HFFc6 (cell line): ENCODE measurements at regions not wholly inside any gene's neighbourhood (a gene's known extent, or its start where the extent isn't known, plus 50 kb on each side); places are given as distances from the start of the nearest gene placed in this dataset.

ENCODE experiments used
- DNase-seq: peaks from one replicate; pipeline ENCODE4 v3.0.0-alpha.2; 2018
- H3K27ac Mint-ChIP-seq: 2 replicates; pipeline ENCODE4 v1.8.0; 2020; ENCODE audit warnings: mild to moderate bottlenecking, mixed read lengths
- H3K27me3 Mint-ChIP-seq: 2 replicates; pipeline ENCODE4 v1.8.0; 2021; ENCODE audit warnings: mild to moderate bottlenecking, moderate library complexity, mixed read lengths; ENCODE audit not compliant: insufficient read depth
- H3K36me3 Mint-ChIP-seq: 2 replicates; pipeline ENCODE4 v1.8.0; 2021; ENCODE audit warnings: low read depth, mixed read lengths
- H3K4me1 Mint-ChIP-seq: 2 replicates; pipeline ENCODE4 v1.8.0; 2020; ENCODE audit warnings: low read depth, mixed read lengths
- H3K4me3 Mint-ChIP-seq: 2 replicates; pipeline ENCODE4 v1.8.0; 2020; ENCODE audit warnings: mild to moderate bottlenecking, moderate library complexity, mixed read lengths
- H3K9me3 Mint-ChIP-seq: 2 replicates; pipeline ENCODE4 v1.8.0; 2020; ENCODE audit warnings: mild to moderate bottlenecking, mixed read lengths
- TF ChIP-seq, protein P1 (sequence below): fragments of 200-600 bp; sonication (generic); IDR thresholded peaks from 2 replicates; pipeline ENCODE4 v1.5.0; 2021; ENCODE audit warnings: antibody characterized with exemption, mild to moderate bottlenecking

- peaks cover 11% of the 10 kb centered on the region for H3K9me3 Mint-ChIP-seq
- no peak overlapping the region for H3K27ac Mint-ChIP-seq
- H3K36me3 Mint-ChIP-seq: no peaks in the 10 kb centered on the region; the same call in 1 of the 2 replicates
- H3K4me1 Mint-ChIP-seq: no peaks in the 10 kb centered on the region
- H3K4me3 Mint-ChIP-seq: no peak overlapping the region
- peaks cover 2% of the 10 kb centered on the region; the same call in 1 of the 2 replicates for H3K27me3 Mint-ChIP-seq
- no peak for DNase-seq
- TF ChIP-seq, protein P1, sequence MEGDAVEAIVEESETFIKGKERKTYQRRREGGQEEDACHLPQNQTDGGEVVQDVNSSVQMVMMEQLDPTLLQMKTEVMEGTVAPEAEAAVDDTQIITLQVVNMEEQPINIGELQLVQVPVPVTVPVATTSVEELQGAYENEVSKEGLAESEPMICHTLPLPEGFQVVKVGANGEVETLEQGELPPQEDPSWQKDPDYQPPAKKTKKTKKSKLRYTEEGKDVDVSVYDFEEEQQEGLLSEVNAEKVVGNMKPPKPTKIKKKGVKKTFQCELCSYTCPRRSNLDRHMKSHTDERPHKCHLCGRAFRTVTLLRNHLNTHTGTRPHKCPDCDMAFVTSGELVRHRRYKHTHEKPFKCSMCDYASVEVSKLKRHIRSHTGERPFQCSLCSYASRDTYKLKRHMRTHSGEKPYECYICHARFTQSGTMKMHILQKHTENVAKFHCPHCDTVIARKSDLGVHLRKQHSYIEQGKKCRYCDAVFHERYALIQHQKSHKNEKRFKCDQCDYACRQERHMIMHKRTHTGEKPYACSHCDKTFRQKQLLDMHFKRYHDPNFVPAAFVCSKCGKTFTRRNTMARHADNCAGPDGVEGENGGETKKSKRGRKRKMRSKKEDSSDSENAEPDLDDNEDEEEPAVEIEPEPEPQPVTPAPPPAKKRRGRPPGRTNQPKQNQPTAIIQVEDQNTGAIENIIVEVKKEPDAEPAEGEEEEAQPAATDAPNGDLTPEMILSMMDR: no peak
Measured at GRCh38 chr9:2403701-2404100, 217.9 kb upstream of the VLDLR start.

DNA sequence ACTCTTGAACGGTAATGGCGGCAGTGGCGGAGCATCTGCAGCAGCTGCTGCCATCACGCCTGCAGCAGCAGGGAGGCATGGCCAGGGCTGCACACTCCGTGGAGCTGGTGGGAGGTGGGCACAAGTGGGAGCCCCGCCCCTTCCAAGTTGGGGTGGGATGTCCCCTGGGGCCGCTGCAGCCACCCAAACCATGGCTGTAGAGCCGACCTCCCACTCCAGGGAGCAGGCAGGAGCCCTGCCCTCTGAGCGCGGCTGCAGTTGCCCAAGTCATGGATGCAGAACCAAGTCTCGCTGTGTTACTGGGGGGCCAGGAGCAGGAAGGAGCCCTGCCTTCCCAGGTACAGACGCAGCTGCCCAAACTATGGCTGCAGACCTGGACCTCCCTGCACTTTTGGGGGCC lies 215.3 kb upstream of the VLDLR start:
- Mint-ChIP-seq H3K36me3 (no peaks in the 10 kb centered on the region; the same call in 1 of the 2 replicates), H3K27me3 (peaks cover 2% of the 10 kb centered on the region; the same call in 1 of the 2 replicates), H3K4me3 (no peak overlapping the region), H3K27ac (no peak overlapping the region), H3K4me1 (peaks cover 3% of the 10 kb centered on the region), H3K9me3 (peaks cover 11% of the 10 kb centered on the region)
- TF ChIP-seq, protein P1: no peak
- no peak for DNase-seq

DNA sequence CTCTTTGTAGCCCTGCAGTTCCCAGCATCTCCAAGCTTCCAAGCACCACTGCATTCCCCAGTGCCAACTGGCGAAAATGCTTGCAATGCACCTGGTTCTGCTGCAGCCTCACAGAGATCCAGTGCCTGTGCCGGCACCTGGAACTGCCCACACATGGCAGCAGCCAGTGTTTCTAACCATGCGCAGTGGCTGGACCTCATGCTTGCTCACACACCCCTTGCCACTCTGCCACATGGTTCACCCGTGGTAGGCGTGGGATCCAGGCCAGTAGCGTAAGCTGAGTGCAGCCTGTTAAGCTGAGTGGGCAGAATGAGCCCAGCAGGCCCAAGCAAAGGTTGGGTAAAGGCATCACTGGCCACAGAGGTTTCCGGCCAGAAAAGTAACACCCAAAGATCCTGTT lies 214.1 kb upstream of the VLDLR start:
- no peak for DNase-seq
- Mint-ChIP-seq H3K4me3 (no peak overlapping the region), H3K9me3 (peaks cover 11% of the 10 kb centered on the region), H3K4me1 (peaks cover 15% of the 10 kb centered on the region), H3K36me3 (no peaks in the 10 kb centered on the region; the same call in 1 of the 2 replicates), H3K27ac (no peak overlapping the region), H3K27me3 (peaks cover 2% of the 10 kb centered on the region; the same call in 1 of the 2 replicates)
- TF ChIP-seq, protein P1: no peak

GRCh38 chr9:2411459-2412215 lies 209.9 kb upstream of the VLDLR start:
- peak; percentile 69 for DNase-seq
- Mint-ChIP-seq H3K4me1 (peaks cover 40% of the 10 kb centered on the region), H3K27me3 (no peaks in the 10 kb centered on the region; the same call in none of the 2 replicates), H3K9me3 (no peaks in the 10 kb centered on the region), H3K4me3 (peak overlapping the region; percentile 63), H3K27ac (peak overlapping the region; percentile 67), H3K36me3 (no peaks in the 10 kb centered on the region)
- TF ChIP-seq, protein P1: no peak

GRCh38 chr9:2413160-2413805 lies 208.3 kb upstream of the VLDLR start:
- TF ChIP-seq, protein P1: no peak
- no peak overlapping the region for H3K4me3 Mint-ChIP-seq
- no peaks in the 10 kb centered on the region for H3K36me3 Mint-ChIP-seq
- no peak for DNase-seq
- H3K4me1 Mint-ChIP-seq: peaks cover 43% of the 10 kb centered on the region
- peaks cover 4% of the 10 kb centered on the region for H3K27me3 Mint-ChIP-seq
- no peaks in the 10 kb centered on the region for H3K9me3 Mint-ChIP-seq
- H3K27ac Mint-ChIP-seq: no peak overlapping the region; the same call in 1 of the 2 replicates
